B cell (primary cell): ENCODE measurements at regions not wholly inside any gene's neighbourhood (a gene's known extent, or its start where the extent isn't known, plus 50 kb on each side); places are given as distances from the start of the nearest gene placed in this dataset.

ENCODE experiments used
- EZH2 ChIP-seq: IDR thresholded peaks from 2 replicates; pipeline ENCODE4 v1.6.1; 2012; ENCODE audit warnings: borderline replicate concordance, low read depth, mild to moderate bottlenecking, moderate library complexity, low read length; ENCODE audit not compliant: insufficient read depth, poor library complexity, severe bottlenecking
- TF ChIP-seq, protein P1 (sequence below): fragments of 200-600 bp; IDR thresholded peaks from one replicate; pipeline ENCODE4 v1.8.0; 2022; ENCODE audit warnings: antibody characterized with exemption, mild to moderate bottlenecking

- TF ChIP-seq, protein P1, sequence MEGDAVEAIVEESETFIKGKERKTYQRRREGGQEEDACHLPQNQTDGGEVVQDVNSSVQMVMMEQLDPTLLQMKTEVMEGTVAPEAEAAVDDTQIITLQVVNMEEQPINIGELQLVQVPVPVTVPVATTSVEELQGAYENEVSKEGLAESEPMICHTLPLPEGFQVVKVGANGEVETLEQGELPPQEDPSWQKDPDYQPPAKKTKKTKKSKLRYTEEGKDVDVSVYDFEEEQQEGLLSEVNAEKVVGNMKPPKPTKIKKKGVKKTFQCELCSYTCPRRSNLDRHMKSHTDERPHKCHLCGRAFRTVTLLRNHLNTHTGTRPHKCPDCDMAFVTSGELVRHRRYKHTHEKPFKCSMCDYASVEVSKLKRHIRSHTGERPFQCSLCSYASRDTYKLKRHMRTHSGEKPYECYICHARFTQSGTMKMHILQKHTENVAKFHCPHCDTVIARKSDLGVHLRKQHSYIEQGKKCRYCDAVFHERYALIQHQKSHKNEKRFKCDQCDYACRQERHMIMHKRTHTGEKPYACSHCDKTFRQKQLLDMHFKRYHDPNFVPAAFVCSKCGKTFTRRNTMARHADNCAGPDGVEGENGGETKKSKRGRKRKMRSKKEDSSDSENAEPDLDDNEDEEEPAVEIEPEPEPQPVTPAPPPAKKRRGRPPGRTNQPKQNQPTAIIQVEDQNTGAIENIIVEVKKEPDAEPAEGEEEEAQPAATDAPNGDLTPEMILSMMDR, result no peak
- no peak for TF ChIP-seq EZH2
These were observed 373.2 kb downstream of the SLC4A3 start for GRCh38 chr2:220000586-220000985.
